ENCODE measurements at regions not wholly inside any gene's neighbourhood (a gene's known extent, or its start where the extent isn't known, plus 50 kb on each side); places are given as distances from the start of the nearest gene placed in this dataset.

- DNase-seq (no peak), ATAC-seq (ENCODE audit: low FRiP score) (no peak)
- Histone ChIP-seq H3K27me3 (ENCODE audit: control insufficient read depth in 1 of 2, insufficient read depth in 2 of 2, low read length in 1 of 2) (no peaks in the 10 kb centered on the region), H3K9me3 (ENCODE audit: control insufficient read depth, low read length) (no peaks in the 10 kb centered on the region), H3K36me3 (ENCODE audit: control insufficient read depth in 1 of 2, insufficient read depth in 2 of 2, low read length in 1 of 2) (no peaks in the 10 kb centered on the region), H3K27ac (ENCODE audit: low read depth in 1 of 2, low read length in 2 of 2) (no peak overlapping the region), H3K4me1 (ENCODE audit: control insufficient read depth in 1 of 2, insufficient read depth in 2 of 2, low read length in 2 of 2) (peaks cover 0 to 2% of the 10 kb centered on the region in 2 donors), H3K4me3 (ENCODE audit: low read length in 2 of 2) (no peak overlapping the region)
- intact Hi-C loops (cut with DNase I) = no loop called here
- 96 to 98% methylated on average over 4 of the region's 4 CpGs for WGBS, 2 donors
Measured at GRCh38 chr12:94705676-94706075, 55.3 kb upstream of the TMCC3 start.

- Histone ChIP-seq H3K4me3 (ENCODE audit: low read length in 2 of 2) (no peak overlapping the region), H3K9me3 (ENCODE audit: control insufficient read depth, low read length) (no peaks in the 10 kb centered on the region), H3K27me3 (ENCODE audit: control insufficient read depth in 1 of 2, insufficient read depth in 2 of 2, low read length in 1 of 2) (no peaks in the 10 kb centered on the region), H3K4me1 (ENCODE audit: control insufficient read depth in 1 of 2, insufficient read depth in 2 of 2, low read length in 2 of 2) (peaks cover 2% of the 10 kb centered on the region in 2 donors), H3K36me3 (ENCODE audit: control insufficient read depth in 1 of 2, insufficient read depth in 2 of 2, low read length in 1 of 2) (no peaks in the 10 kb centered on the region), H3K27ac (ENCODE audit: low read depth in 1 of 2, low read length in 2 of 2) (no peak overlapping the region)
- peak; percentile 71 for ATAC-seq (ENCODE audit: low FRiP score)
- 11 to 14% methylated on average over 9 of the region's 9 CpGs for WGBS, 2 donors
- intact Hi-C loops (cut with DNase I) = no loop called here
- DNase-seq = no peak
Measured at GRCh38 chr12:94704452-94705306, 54.3 kb upstream of the TMCC3 start.

GRCh38 chr12:94702696-94703095 lies 52.3 kb upstream of the TMCC3 start:
- H3K27me3 ChIP-seq (ENCODE audit: control insufficient read depth in 1 of 2, insufficient read depth in 2 of 2, low read length in 1 of 2) = no peaks in the 10 kb centered on the region
- WGBS, 2 donors = 97 to 99% methylated on average over 4 of the region's 4 CpGs
- peaks cover 2 to 5% of the 10 kb centered on the region in 2 donors for H3K4me1 ChIP-seq (ENCODE audit: control insufficient read depth in 1 of 2, insufficient read depth in 2 of 2, low read length in 2 of 2)
- no peak for ATAC-seq (ENCODE audit: low FRiP score)
- intact Hi-C loops (cut with DNase I) = no loop called here
- H3K4me3 ChIP-seq (ENCODE audit: low read length in 2 of 2) = no peak overlapping the region
- H3K36me3 ChIP-seq (ENCODE audit: control insufficient read depth in 1 of 2, insufficient read depth in 2 of 2, low read length in 1 of 2) = no peaks in the 10 kb centered on the region
- no peaks in the 10 kb centered on the region for H3K9me3 ChIP-seq (ENCODE audit: control insufficient read depth, low read length)
- no peak for DNase-seq
- no peak overlapping the region for H3K27ac ChIP-seq (ENCODE audit: low read depth in 1 of 2, low read length in 2 of 2)

- no peak for DNase-seq
- peaks cover 2 to 5% of the 10 kb centered on the region in 2 donors for H3K4me1 ChIP-seq (ENCODE audit: control insufficient read depth in 1 of 2, insufficient read depth in 2 of 2, low read length in 2 of 2)
Measured at GRCh38 chr12:94701711-94702110, 51.4 kb upstream of the TMCC3 start.

GRCh38 chr12:94700662-94701061 lies 50.3 kb upstream of the TMCC3 start:
- intact Hi-C loops (cut with DNase I) = no loop called here
- 68 to 91% methylated on average over 2 of the region's 2 CpGs for WGBS, 2 donors
- Histone ChIP-seq H3K27ac (ENCODE audit: low read depth in 1 of 2, low read length in 2 of 2) (no peak overlapping the region), H3K9me3 (ENCODE audit: control insufficient read depth, low read length) (no peaks in the 10 kb centered on the region), H3K4me3 (ENCODE audit: low read length in 2 of 2) (no peak overlapping the region), H3K36me3 (ENCODE audit: control insufficient read depth in 1 of 2, insufficient read depth in 2 of 2, low read length in 1 of 2) (no peaks in the 10 kb centered on the region), H3K27me3 (ENCODE audit: control insufficient read depth in 1 of 2, insufficient read depth in 2 of 2, low read length in 1 of 2) (no peaks in the 10 kb centered on the region), H3K4me1 (ENCODE audit: control insufficient read depth in 1 of 2, insufficient read depth in 2 of 2, low read length in 2 of 2) (peaks cover 2 to 5% of the 10 kb centered on the region in 2 donors)
- no peak for DNase-seq
- ATAC-seq (ENCODE audit: low FRiP score) = no peak

More at GRCh38 chr12:94701711-94702110, 51.4 kb upstream of the TMCC3 start:
- Histone ChIP-seq H3K9me3 (ENCODE audit: control insufficient read depth, low read length) (no peaks in the 10 kb centered on the region), H3K4me3 (ENCODE audit: low read length in 2 of 2) (no peak overlapping the region), H3K27me3 (ENCODE audit: control insufficient read depth in 1 of 2, insufficient read depth in 2 of 2, low read length in 1 of 2) (no peaks in the 10 kb centered on the region), H3K27ac (ENCODE audit: low read depth in 1 of 2, low read length in 2 of 2) (no peak overlapping the region), H3K36me3 (ENCODE audit: control insufficient read depth in 1 of 2, insufficient read depth in 2 of 2, low read length in 1 of 2) (no peaks in the 10 kb centered on the region)
- 88 to 97% methylated on average over 2 of the region's 2 CpGs for WGBS, 2 donors
- ATAC-seq (ENCODE audit: low FRiP score) = no peak
- intact Hi-C loops (cut with DNase I) = no loop called here
